ENCODE measurements at regions not wholly inside any gene's neighbourhood (a gene's known extent, or its start where the extent isn't known, plus 50 kb on each side); places are given as distances from the start of the nearest gene placed in this dataset.

DNA sequence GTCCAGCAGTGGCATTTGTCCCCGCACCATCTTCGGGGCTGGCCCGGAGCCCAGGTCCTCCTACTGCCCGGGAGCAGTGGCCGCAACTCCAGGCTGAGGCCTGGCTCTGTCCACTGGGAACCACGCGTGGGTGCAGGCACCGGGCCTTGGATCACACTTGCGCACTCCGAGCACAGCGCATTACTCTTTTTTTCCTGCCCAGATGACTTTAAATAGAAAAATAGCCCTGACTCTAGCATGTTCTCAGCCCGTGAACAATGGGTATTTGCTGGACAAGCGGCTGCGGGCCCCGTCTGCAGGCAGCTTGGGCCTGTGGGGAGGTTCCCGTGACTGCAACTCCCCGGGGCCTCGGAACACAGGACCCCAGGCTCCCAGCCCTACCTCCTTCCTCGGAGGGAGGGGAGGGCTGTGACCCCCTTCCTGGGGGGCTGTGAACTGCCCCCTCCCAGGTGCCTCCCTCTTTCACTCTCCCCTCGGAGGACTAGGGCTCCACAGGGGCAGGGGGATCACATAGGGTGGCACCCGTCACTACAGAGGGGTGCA, 162.2 kb downstream of the TBXT start:
- 41 to 44% methylated on average over 21 of the region's 21 CpGs for WGBS, 2 experiments
- peaks cover 14% of the 10 kb centered on the region for H3K4me1 ChIP-seq (ENCODE audit: control insufficient read depth, insufficient read depth, low read length)
- H3K9me3 ChIP-seq (ENCODE audit: control insufficient read depth, low read length) = no peaks in the 10 kb centered on the region
- H3K27ac ChIP-seq (ENCODE audit: insufficient read depth, low read depth, low read length, poor library complexity, severe bottlenecking) = no peak overlapping the region
- peak overlapping the region; percentile 11 for H3K4me3 ChIP-seq (ENCODE audit: insufficient read depth, low read depth, low read length)
- H3K36me3 ChIP-seq (ENCODE audit: control insufficient read depth, insufficient read depth, low read length) = no peaks in the 10 kb centered on the region
- peaks cover 60% of the 10 kb centered on the region for H3K27me3 ChIP-seq (ENCODE audit: control insufficient read depth, insufficient read depth, low read length, poor library complexity, severe bottlenecking)

DNA sequence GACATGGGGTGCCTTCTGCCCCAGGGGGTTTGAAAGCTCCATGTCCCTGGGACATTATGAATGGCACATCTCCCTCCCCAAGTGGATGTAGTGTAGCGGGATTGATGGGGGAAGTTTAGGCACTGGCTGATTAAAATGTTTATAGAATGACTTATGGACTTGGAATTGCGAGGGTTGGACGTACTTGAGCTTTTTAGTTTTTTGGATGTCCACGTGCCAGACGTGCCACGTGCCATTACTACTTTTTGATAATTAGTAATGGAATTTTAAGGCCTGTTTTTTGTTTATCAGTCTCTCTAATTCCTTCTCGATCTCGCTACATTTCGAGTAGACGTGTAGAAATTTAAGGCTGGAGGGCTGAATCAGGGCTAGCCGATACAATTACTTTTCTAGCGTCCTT, 162.8 kb downstream of the TBXT start:
- no peak overlapping the region for H3K27ac ChIP-seq (ENCODE audit: insufficient read depth, low read depth, low read length, poor library complexity, severe bottlenecking)
- peaks cover 54% of the 10 kb centered on the region for H3K27me3 ChIP-seq (ENCODE audit: control insufficient read depth, insufficient read depth, low read length, poor library complexity, severe bottlenecking)
- no peaks in the 10 kb centered on the region for H3K9me3 ChIP-seq (ENCODE audit: control insufficient read depth, low read length)
- no peaks in the 10 kb centered on the region for H3K36me3 ChIP-seq (ENCODE audit: control insufficient read depth, insufficient read depth, low read length)
- no peak overlapping the region for H3K4me3 ChIP-seq (ENCODE audit: insufficient read depth, low read depth, low read length)
- WGBS, 2 experiments = 93 to 94% methylated on average over 12 of the region's 12 CpGs
- peaks cover 14% of the 10 kb centered on the region for H3K4me1 ChIP-seq (ENCODE audit: control insufficient read depth, insufficient read depth, low read length)

DNA sequence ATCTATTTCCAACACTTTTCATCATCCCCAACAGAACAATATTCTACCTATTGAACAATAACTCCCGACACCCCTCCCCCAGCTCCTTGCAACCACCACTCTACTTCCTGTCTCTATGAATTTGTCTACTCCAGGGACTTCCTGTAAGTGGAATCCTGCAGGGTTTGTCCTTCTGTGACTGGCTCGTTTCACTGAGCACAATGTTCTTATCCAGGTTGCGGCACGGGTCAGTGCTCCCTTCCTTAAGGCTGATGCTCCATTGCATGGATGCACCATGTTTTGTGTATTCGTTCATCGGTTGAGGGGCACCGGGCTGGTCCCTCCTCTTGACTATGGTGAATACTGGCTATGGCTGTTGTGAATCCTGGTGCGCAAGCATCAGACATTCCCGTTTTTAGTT, 163.2 kb downstream of the TBXT start:
- H3K36me3 ChIP-seq (ENCODE audit: control insufficient read depth, insufficient read depth, low read length) = no peaks in the 10 kb centered on the region
- whole genome bisulfite sequencing, 2 experiments = 91 to 92% methylated on average over 9 of the region's 9 CpGs
- no peak overlapping the region for H3K4me3 ChIP-seq (ENCODE audit: insufficient read depth, low read depth, low read length)
- H3K27ac ChIP-seq (ENCODE audit: insufficient read depth, low read depth, low read length, poor library complexity, severe bottlenecking) = no peak overlapping the region
- peaks cover 14% of the 10 kb centered on the region for H3K4me1 ChIP-seq (ENCODE audit: control insufficient read depth, insufficient read depth, low read length)
- no peaks in the 10 kb centered on the region for H3K9me3 ChIP-seq (ENCODE audit: control insufficient read depth, low read length)
- peaks cover 50% of the 10 kb centered on the region for H3K27me3 ChIP-seq (ENCODE audit: control insufficient read depth, insufficient read depth, low read length, poor library complexity, severe bottlenecking)

DNA sequence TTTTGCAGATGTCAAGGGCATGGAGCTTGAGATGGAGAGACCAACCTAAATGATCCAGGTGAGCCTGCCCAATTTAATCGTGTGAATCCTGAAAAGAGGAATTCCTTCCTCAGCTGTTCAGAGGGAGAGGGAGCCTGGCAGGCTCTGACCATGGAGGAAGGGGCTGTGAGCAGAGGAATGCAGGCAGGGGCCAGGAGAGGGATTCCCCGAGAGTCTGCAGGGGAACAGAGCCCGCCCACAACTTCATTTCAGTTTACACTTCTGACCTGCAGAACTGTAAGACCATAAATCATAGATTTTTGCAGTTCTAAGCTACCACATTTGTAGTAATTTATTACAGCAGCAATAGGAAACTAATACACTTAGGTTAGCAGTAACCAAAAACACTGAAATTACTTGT, 164.1 kb downstream of the TBXT start:
- Histone ChIP-seq H3K27ac (ENCODE audit: insufficient read depth, low read depth, low read length, poor library complexity, severe bottlenecking) (no peak overlapping the region), H3K36me3 (ENCODE audit: control insufficient read depth, insufficient read depth, low read length) (no peaks in the 10 kb centered on the region), H3K4me1 (ENCODE audit: control insufficient read depth, insufficient read depth, low read length) (peaks cover 14% of the 10 kb centered on the region), H3K9me3 (ENCODE audit: control insufficient read depth, low read length) (no peaks in the 10 kb centered on the region), H3K4me3 (ENCODE audit: insufficient read depth, low read depth, low read length) (no peak overlapping the region), H3K27me3 (ENCODE audit: control insufficient read depth, insufficient read depth, low read length, poor library complexity, severe bottlenecking) (peaks cover 41% of the 10 kb centered on the region)
- WGBS, 2 experiments = 50 to 54% methylated on average over 3 of the region's 3 CpGs

GRCh38 chr6:166001359-166001758, 166.3 kb downstream of the TBXT start:
- peaks cover 18% of the 10 kb centered on the region for H3K27me3 ChIP-seq (ENCODE audit: control insufficient read depth, insufficient read depth, low read length, poor library complexity, severe bottlenecking)
- H3K36me3 ChIP-seq (ENCODE audit: control insufficient read depth, insufficient read depth, low read length) = no peaks in the 10 kb centered on the region
- no peaks in the 10 kb centered on the region for H3K4me1 ChIP-seq (ENCODE audit: control insufficient read depth, insufficient read depth, low read length)
- H3K27ac ChIP-seq (ENCODE audit: insufficient read depth, low read depth, low read length, poor library complexity, severe bottlenecking) = no peak overlapping the region
- WGBS, 2 experiments = 84 to 93% methylated on average over 7 to 9 of the region's 9 CpGs
- H3K4me3 ChIP-seq (ENCODE audit: insufficient read depth, low read depth, low read length) = no peak overlapping the region
- H3K9me3 ChIP-seq (ENCODE audit: control insufficient read depth, low read length) = no peaks in the 10 kb centered on the region

- H3K27me3 ChIP-seq (ENCODE audit: control insufficient read depth, insufficient read depth, low read length, poor library complexity, severe bottlenecking) = no peaks in the 10 kb centered on the region
- H3K4me3 ChIP-seq (ENCODE audit: insufficient read depth, low read depth, low read length) = no peak overlapping the region
- H3K9me3 ChIP-seq (ENCODE audit: control insufficient read depth, low read length) = no peaks in the 10 kb centered on the region
- 92 to 93% methylated on average over 6 to 8 of the region's 8 CpGs for WGBS, 2 experiments
- no peaks in the 10 kb centered on the region for H3K36me3 ChIP-seq (ENCODE audit: control insufficient read depth, insufficient read depth, low read length)
- H3K27ac ChIP-seq (ENCODE audit: insufficient read depth, low read depth, low read length, poor library complexity, severe bottlenecking) = no peak overlapping the region
- no peaks in the 10 kb centered on the region for H3K4me1 ChIP-seq (ENCODE audit: control insufficient read depth, insufficient read depth, low read length)
Observed at GRCh38 chr6:165999279-165999678, 168.4 kb downstream of the TBXT start.

GRCh38 chr6:165998072-165998471, 169.6 kb downstream of the TBXT start:
- Histone ChIP-seq H3K27me3 (ENCODE audit: control insufficient read depth, insufficient read depth, low read length, poor library complexity, severe bottlenecking) (peaks cover 3% of the 10 kb centered on the region), H3K27ac (ENCODE audit: insufficient read depth, low read depth, low read length, poor library complexity, severe bottlenecking) (no peak overlapping the region), H3K36me3 (ENCODE audit: control insufficient read depth, insufficient read depth, low read length) (no peaks in the 10 kb centered on the region), H3K4me1 (ENCODE audit: control insufficient read depth, insufficient read depth, low read length) (no peaks in the 10 kb centered on the region), H3K9me3 (ENCODE audit: control insufficient read depth, low read length) (no peaks in the 10 kb centered on the region), H3K4me3 (ENCODE audit: insufficient read depth, low read depth, low read length) (no peak overlapping the region)
- 88 to 91% methylated on average over 2 to 3 of the region's 3 CpGs for WGBS, 2 experiments

- H3K27me3 ChIP-seq (ENCODE audit: control insufficient read depth, insufficient read depth, low read length, poor library complexity, severe bottlenecking) = peaks cover 68% of the 10 kb centered on the region
- H3K4me3 ChIP-seq (ENCODE audit: insufficient read depth, low read depth, low read length) = no peak overlapping the region
- no peak overlapping the region for H3K27ac ChIP-seq (ENCODE audit: insufficient read depth, low read depth, low read length, poor library complexity, severe bottlenecking)
- H3K36me3 ChIP-seq (ENCODE audit: control insufficient read depth, insufficient read depth, low read length) = no peaks in the 10 kb centered on the region
- WGBS, 2 experiments = 82 to 83% methylated on average over 14 of the region's 14 CpGs
- no peaks in the 10 kb centered on the region for H3K9me3 ChIP-seq (ENCODE audit: control insufficient read depth, low read length)
- H3K4me1 ChIP-seq (ENCODE audit: control insufficient read depth, insufficient read depth, low read length) = peaks cover 17% of the 10 kb centered on the region
Observed at GRCh38 chr6:165991341-165991740, 176.3 kb downstream of the TBXT start.

GRCh38 chr6:165990216-165990615, 177.4 kb downstream of the TBXT start:
- Histone ChIP-seq H3K27ac (ENCODE audit: insufficient read depth, low read depth, low read length, poor library complexity, severe bottlenecking) (no peak overlapping the region), H3K9me3 (ENCODE audit: control insufficient read depth, low read length) (no peaks in the 10 kb centered on the region), H3K36me3 (ENCODE audit: control insufficient read depth, insufficient read depth, low read length) (no peaks in the 10 kb centered on the region), H3K4me1 (ENCODE audit: control insufficient read depth, insufficient read depth, low read length) (peaks cover 20% of the 10 kb centered on the region), H3K27me3 (ENCODE audit: control insufficient read depth, insufficient read depth, low read length, poor library complexity, severe bottlenecking) (peaks cover 79% of the 10 kb centered on the region), H3K4me3 (ENCODE audit: insufficient read depth, low read depth, low read length) (no peak overlapping the region)
- 75 to 93% methylated on average over 2 of the region's 2 CpGs for WGBS, 2 experiments

GRCh38 chr6:165988757-165989456, 178.7 kb downstream of the TBXT start:
- Histone ChIP-seq H3K27me3 (ENCODE audit: control insufficient read depth, insufficient read depth, low read length, poor library complexity, severe bottlenecking) (peaks cover 91% of the 10 kb centered on the region), H3K4me1 (ENCODE audit: control insufficient read depth, insufficient read depth, low read length) (peaks cover 20% of the 10 kb centered on the region), H3K4me3 (ENCODE audit: insufficient read depth, low read depth, low read length) (peak overlapping the region; percentile 31), H3K9me3 (ENCODE audit: control insufficient read depth, low read length) (no peaks in the 10 kb centered on the region), H3K36me3 (ENCODE audit: control insufficient read depth, insufficient read depth, low read length) (no peaks in the 10 kb centered on the region), H3K27ac (ENCODE audit: insufficient read depth, low read depth, low read length, poor library complexity, severe bottlenecking) (no peak overlapping the region)
- WGBS, 2 experiments = 4% methylated on average over 43 of the region's 43 CpGs
